OCI-LY7 (cell line): ENCODE measurements at regions not wholly inside any gene's neighbourhood (a gene's known extent, or its start where the extent isn't known, plus 50 kb on each side); places are given as distances from the start of the nearest gene placed in this dataset.

Experiments used
- CTCF ChIP-seq: fragments of 200-600 bp; sonication (generic); conservative IDR thresholded peaks from 2 replicates; pipeline ENCODE4 v1.5.1; 2014; ENCODE audit warnings: mild to moderate bottlenecking, antibody characterized with exemption, low read length, moderate library complexity, mixed read lengths
- EZH2phosphoT487 ChIP-seq: fragments of 200-600 bp; sonication (generic); IDR thresholded peaks from 2 replicates; pipeline ENCODE4 v1.6.1; 2018; ENCODE audit warnings: low read depth, borderline replicate concordance, mild to moderate bottlenecking, mixed run types, antibody characterized with exemption, low read length, moderate library complexity, mixed read lengths

- no peak for TF ChIP-seq CTCF
- TF ChIP-seq EZH2phosphoT487: no peak
These were observed 224.4 kb upstream of the CYLC2 start for GRCh38 chr9:102770704-102771103.
